BE2C (cell line): ENCODE measurements at regions not wholly inside any gene's neighbourhood (a gene's known extent, or its start where the extent isn't known, plus 50 kb on each side); places are given as distances from the start of the nearest gene placed in this dataset.

Experiments
- DNase-seq: peaks from one replicate; pipeline ENCODE4 v3.0.0-alpha.2; 2020
- H3K27me3 ChIP-seq: fragments of 250-450 bp; sonication (Bioruptor Pico); 2 replicates; pipeline ENCODE4 v1.5.1; 2020; ENCODE audit warnings: mild to moderate bottlenecking
- H3K36me3 ChIP-seq: fragments of 250-450 bp; sonication (Bioruptor Pico); 2 replicates; pipeline ENCODE4 v1.5.1; 2020; ENCODE audit warnings: mild to moderate bottlenecking
- H3K4me1 ChIP-seq: fragments of 250-450 bp; sonication (Bioruptor Pico); 2 replicates; pipeline ENCODE4 v1.5.1; 2020
- H3K4me3 ChIP-seq: 2 replicates; pipeline ENCODE4 v1.5.1; 2011; ENCODE audit warnings: low read depth, low read length
- H3K9me3 ChIP-seq: fragments of 250-450 bp; sonication (Bioruptor Pico); 2 replicates; pipeline ENCODE4 v1.5.1; 2020
- CTCF ChIP-seq: IDR thresholded peaks from 2 replicates; pipeline ENCODE4 v1.5.1; 2012; ENCODE audit warnings: mild to moderate bottlenecking, low read depth, low read length

- Histone ChIP-seq H3K4me3 (no peak overlapping the region), H3K9me3 (no peaks in the 10 kb centered on the region), H3K4me1 (no peaks in the 10 kb centered on the region; the same call in 1 of the 2 replicates), H3K27me3 (no peaks in the 10 kb centered on the region; the same call in 1 of the 2 replicates), H3K36me3 (no peaks in the 10 kb centered on the region)
- TF ChIP-seq CTCF = no peak
- no peak for DNase-seq
These were observed 59.6 kb upstream of the C1GALT1 start for GRCh38 chr7:7122701-7123281.

GRCh38 chr7:7125963-7126362 is 56.4 kb upstream of the C1GALT1 start:
- TF ChIP-seq CTCF = no peak
- DNase-seq = no peak
- no peaks in the 10 kb centered on the region for H3K36me3 ChIP-seq
- H3K27me3 ChIP-seq = peaks cover 6% of the 10 kb centered on the region; the same call in 1 of the 2 replicates
- no peak overlapping the region for H3K4me3 ChIP-seq
- no peaks in the 10 kb centered on the region; the same call in 1 of the 2 replicates for H3K4me1 ChIP-seq
- H3K9me3 ChIP-seq = no peaks in the 10 kb centered on the region

GRCh38 chr7:7127773-7128172 is 54.6 kb upstream of the C1GALT1 start:
- no peak for TF ChIP-seq CTCF
- no peak for DNase-seq
- no peaks in the 10 kb centered on the region for H3K9me3 ChIP-seq
- no peak overlapping the region for H3K4me3 ChIP-seq
- H3K27me3 ChIP-seq = peaks cover 12% of the 10 kb centered on the region
- no peaks in the 10 kb centered on the region for H3K36me3 ChIP-seq
- no peaks in the 10 kb centered on the region; the same call in 1 of the 2 replicates for H3K4me1 ChIP-seq

- Histone ChIP-seq H3K36me3 (no peaks in the 10 kb centered on the region), H3K9me3 (no peaks in the 10 kb centered on the region), H3K4me1 (no peaks in the 10 kb centered on the region), H3K4me3 (no peak overlapping the region), H3K27me3 (peaks cover 12% of the 10 kb centered on the region)
- TF ChIP-seq CTCF = no peak
- no peak for DNase-seq
These were observed 53.0 kb upstream of the C1GALT1 start for GRCh38 chr7:7129381-7129780.

- H3K27me3 ChIP-seq = peaks cover 12% of the 10 kb centered on the region
- H3K4me3 ChIP-seq = no peak overlapping the region
- no peak for TF ChIP-seq CTCF
- H3K9me3 ChIP-seq = no peaks in the 10 kb centered on the region
- H3K4me1 ChIP-seq = no peaks in the 10 kb centered on the region
- DNase-seq = no peak
- H3K36me3 ChIP-seq = no peaks in the 10 kb centered on the region
These were observed 51.1 kb upstream of the C1GALT1 start for GRCh38 chr7:7131273-7131672.
